Ovary (tissue), 7 donors: ENCODE measurements at regions not wholly inside any gene's neighbourhood (a gene's known extent, or its start where the extent isn't known, plus 50 kb on each side); places are given as distances from the start of the nearest gene placed in this dataset.

Source experiments
- DNase-seq, 5 donors: peaks; one replicate each; pipeline ENCODE4 v3.0.0-alpha.2; 2019 to 2020
- H3K27ac ChIP-seq, 2 donors: fragments of 200-600 bp; one replicate each; pipeline versions ENCODE4 v1.5.1 to v1.8.0; 2019 to 2022
- H3K27me3 ChIP-seq: fragments of 200-600 bp; one replicate; pipeline ENCODE4 v1.8.0; 2022
- H3K36me3 ChIP-seq: fragments of 200-600 bp; sonication (generic); one replicate; pipeline ENCODE4 v1.5.1; 2019
- H3K4me1 ChIP-seq: one replicate; pipeline ENCODE4 v1.8.1; 2013; ENCODE audit warnings: mild to moderate bottlenecking, moderate library complexity; ENCODE audit not compliant: insufficient read depth
- H3K4me3 ChIP-seq: fragments of 200-600 bp; sonication (generic); one replicate; pipeline ENCODE4 v1.5.1; 2017
- H3K9me3 ChIP-seq, 2 donors: fragments of 200-600 bp in 1 of 2; sonication (generic) in 1 of 2; one replicate each; pipeline versions ENCODE4 v1.5.1 to v1.8.1; 2013 to 2019; ENCODE audit warnings: mild to moderate bottlenecking in 1 of 2, moderate library complexity in 1 of 2
- CTCF ChIP-seq, 3 donors: fragments of 450-650 bp in 2 of 3; fragments of 200-600 bp in 1 of 3; IDR thresholded peaks; one replicate each; pipeline versions ENCODE4 v1.5.1 to v1.8.0; 2016 to 2022; ENCODE audit warnings: antibody characterized with exemption in 3 of 3, mild to moderate bottlenecking in 1 of 3
- EP300 ChIP-seq: sonication (generic); formaldehyde crosslinking; IDR thresholded peaks from one replicate; pipeline ENCODE4 v1.6.1; 2017; ENCODE audit warnings: antibody characterized with exemption
- POLR2A ChIP-seq: fragments of 450-650 bp; IDR thresholded peaks from one replicate; pipeline ENCODE4 v1.6.1; 2017; ENCODE audit warnings: antibody characterized with exemption, mild to moderate bottlenecking, moderate library complexity
- WGBS, 3 donors: extraction: QIAGEN DNeasy Blood & Tissue Kit in 1 of 3; methylation state at CpG; one replicate each; pipeline versions ENCODE4 v1.1.5 to v1.1.7; 2013 to 2017; 5-methylcytosine and 5-hydroxymethylcytosine counted together
- intact Hi-C, 4 donors: fragments of 100-400 bp; cut with DNase I; formaldehyde crosslinking; loops; one replicate each; pipeline versions ENCODE4 v1.11.0 to v1.15.1; 2022 to 2023
- donor health status: DM: no; HTN: no; CAD: no; lungs with moderate emphysema.
- donor health status: DM: no; HTN: no; CAD: no.
- donor health status: Bipolar disorder and iron deficiency.
- donor health status: DM: no; HTN: no; CAD: no.
- donor health status: DM: yes; HTN: yes; CAD: no.

DNA sequence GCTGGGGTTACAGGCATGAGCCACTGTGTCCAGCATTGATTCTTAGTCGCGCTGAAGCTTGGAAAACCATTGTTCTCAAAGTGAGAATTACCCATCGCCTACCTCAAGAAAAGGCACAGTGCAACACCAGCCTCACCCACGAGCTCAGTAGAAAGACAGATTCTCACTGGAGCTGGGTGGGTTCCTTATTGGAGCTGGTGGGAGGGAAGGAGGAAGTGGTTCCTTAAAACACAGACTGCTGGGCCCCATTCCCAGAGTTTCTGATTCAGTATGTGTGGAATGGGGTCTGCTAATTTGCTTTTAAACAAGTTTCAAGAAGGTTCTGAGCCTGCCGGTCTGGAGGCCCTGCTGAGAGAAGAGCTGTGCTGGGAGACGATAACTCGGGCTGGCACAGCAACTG lies 264.7 kb downstream of the ENGASE start:
- Histone ChIP-seq H3K4me3 (no peak overlapping the region), H3K9me3 (no peaks in the 10 kb centered on the region), H3K36me3 (no peaks in the 10 kb centered on the region), H3K4me1 (no peaks in the 10 kb centered on the region), H3K27ac (no peak overlapping the region), H3K27me3 (no peaks in the 10 kb centered on the region)
- WGBS, 3 donors = 61 to 72% (median 65%) methylated on average over 7 of the region's 7 CpGs
- intact Hi-C loops = no loop called here
- no peak for TF ChIP-seq POLR2A
- no peak for TF ChIP-seq CTCF (IDR thresholded peaks at IDR 0.05)
- TF ChIP-seq EP300 = no peak
- DNase-seq = no peak

- H3K9me3 ChIP-seq = no peaks in the 10 kb centered on the region
- 57 to 62% (median 58%) methylated on average over 4 of the region's 4 CpGs for WGBS, 3 donors
- intact Hi-C loops = no loop called here
- H3K4me3 ChIP-seq = no peak overlapping the region
- TF ChIP-seq EP300 (no peak), POLR2A (no peak), CTCF (IDR thresholded peaks at IDR 0.05) (no peak)
- DNase-seq = no peak
- no peaks in the 10 kb centered on the region for H3K36me3 ChIP-seq
- H3K4me1 ChIP-seq = no peaks in the 10 kb centered on the region
- no peaks in the 10 kb centered on the region for H3K27me3 ChIP-seq
- H3K27ac ChIP-seq = no peak overlapping the region
These were observed 264.0 kb downstream of the ENGASE start for GRCh38 chr17:79338604-79339003.

- WGBS, 3 donors = 40 to 44% (median 43%) methylated on average over 7 of the region's 7 CpGs
- Histone ChIP-seq H3K27me3 (no peaks in the 10 kb centered on the region), H3K27ac (no peak overlapping the region), H3K36me3 (no peaks in the 10 kb centered on the region), H3K4me3 (no peak overlapping the region), H3K4me1 (no peaks in the 10 kb centered on the region), H3K9me3 (no peaks in the 10 kb centered on the region)
- no peak for DNase-seq
- TF ChIP-seq POLR2A = no peak
- TF ChIP-seq EP300 = no peak
- no peak for TF ChIP-seq CTCF (IDR thresholded peaks at IDR 0.05)
- intact Hi-C loops = no loop called here
These were observed 263.5 kb downstream of the ENGASE start for GRCh38 chr17:79338152-79338551.

DNA sequence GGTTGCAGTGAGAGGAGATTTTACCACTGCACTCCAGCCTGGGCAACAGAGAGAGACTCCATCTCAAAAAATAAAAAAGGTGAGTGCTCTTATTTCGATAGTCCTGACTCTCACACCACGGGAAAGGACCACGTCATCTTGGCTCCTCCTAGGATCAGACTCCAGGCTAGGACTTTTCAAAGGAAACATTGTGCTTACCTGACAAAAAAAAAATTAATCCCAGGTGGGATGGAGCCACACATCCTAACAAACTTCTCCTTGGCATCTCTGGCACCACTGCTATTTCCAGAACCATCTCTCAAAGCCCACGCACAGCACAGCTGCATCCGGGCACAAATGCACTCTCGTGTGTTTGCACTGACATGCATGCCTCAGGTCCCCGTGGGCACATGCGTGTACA lies 262.4 kb downstream of the ENGASE start:
- intact Hi-C loops = no loop called here
- 60 to 66% (median 60%) methylated on average over 8 of the region's 8 CpGs for WGBS, 3 donors
- Histone ChIP-seq H3K27me3 (no peaks in the 10 kb centered on the region), H3K9me3 (no peaks in the 10 kb centered on the region), H3K4me3 (no peak overlapping the region), H3K36me3 (no peaks in the 10 kb centered on the region), H3K27ac (no peak overlapping the region), H3K4me1 (no peaks in the 10 kb centered on the region)
- DNase-seq = no peak
- TF ChIP-seq CTCF (IDR thresholded peaks at IDR 0.05) (no peak), POLR2A (no peak), EP300 (no peak)

GRCh38 chr17:79335456-79335855 lies 260.8 kb downstream of the ENGASE start:
- no peaks in the 10 kb centered on the region for H3K27me3 ChIP-seq
- no peak for DNase-seq

More at GRCh38 chr17:79335456-79335855, 260.8 kb downstream of the ENGASE start:
- 72 to 76% (median 75%) methylated on average over 12 of the region's 12 CpGs for WGBS, 3 donors
- no peak overlapping the region for H3K4me3 ChIP-seq
- H3K4me1 ChIP-seq = no peaks in the 10 kb centered on the region
- TF ChIP-seq EP300 (no peak), POLR2A (no peak), CTCF (IDR thresholded peaks at IDR 0.05) (no peak)
- no peak overlapping the region for H3K27ac ChIP-seq
- H3K36me3 ChIP-seq = no peaks in the 10 kb centered on the region
- intact Hi-C loops = no loop called here
- no peaks in the 10 kb centered on the region for H3K9me3 ChIP-seq
